Adipocyte (in vitro differentiated cells): ENCODE measurements at regions not wholly inside any gene's neighbourhood (a gene's known extent, or its start where the extent isn't known, plus 50 kb on each side); places are given as distances from the start of the nearest gene placed in this dataset.

Experiments
- DNase-seq: peaks from one replicate; pipeline ENCODE4 v3.0.0-alpha.2; 2015; ENCODE audit warnings: low read depth
- H3K27me3 ChIP-seq: replicated peaks from 2 replicates; pipeline ENCODE4 v1.7.0; 2013; ENCODE audit warnings: mild to moderate bottlenecking, low read length, moderate library complexity; ENCODE audit not compliant: control insufficient read depth, insufficient read depth
- H3K36me3 ChIP-seq: 2 replicates; pipeline ENCODE4 v1.7.0; 2013; ENCODE audit warnings: low read length, mild to moderate bottlenecking, moderate library complexity; ENCODE audit not compliant: control insufficient read depth, insufficient read depth, severe bottlenecking
- H3K4me1 ChIP-seq: 2 replicates; pipeline ENCODE4 v1.7.0; 2013; ENCODE audit warnings: mild to moderate bottlenecking, low read length, moderate library complexity; ENCODE audit not compliant: control insufficient read depth, insufficient read depth
- H3K4me3 ChIP-seq: 2 replicates; pipeline ENCODE4 v1.7.0; 2013; ENCODE audit warnings: mild to moderate bottlenecking, low read length, moderate library complexity
- H3K9ac ChIP-seq: 2 replicates; pipeline ENCODE4 v1.7.0; 2013; ENCODE audit warnings: mild to moderate bottlenecking, low read length, moderate library complexity
- H3K9me3 ChIP-seq: 2 replicates; pipeline ENCODE4 v1.7.0; 2013; ENCODE audit warnings: mild to moderate bottlenecking, low read length, moderate library complexity; ENCODE audit not compliant: control insufficient read depth

- H3K4me1 ChIP-seq, result peaks cover 7% of the 10 kb centered on the region
- peaks cover 6% of the 10 kb centered on the region for H3K9me3 ChIP-seq
- no peaks in the 10 kb centered on the region for H3K27me3 ChIP-seq
- H3K36me3 ChIP-seq, result no peaks in the 10 kb centered on the region
- no peak overlapping the region for H3K4me3 ChIP-seq
- DNase-seq, result no peak
- no peak overlapping the region for H3K9ac ChIP-seq
These were observed 153.4 kb upstream of the GDF10 start for GRCh38 chr10:47146572-47146971.

- no peak overlapping the region for H3K9ac ChIP-seq
- H3K36me3 ChIP-seq, result no peaks in the 10 kb centered on the region
- H3K4me1 ChIP-seq, result peaks cover 7% of the 10 kb centered on the region
- H3K27me3 ChIP-seq, result no peaks in the 10 kb centered on the region
- no peak for DNase-seq
- peaks cover 7% of the 10 kb centered on the region for H3K9me3 ChIP-seq
- H3K4me3 ChIP-seq, result no peak overlapping the region
These were observed 152.8 kb upstream of the GDF10 start for GRCh38 chr10:47147186-47147585.

- Histone ChIP-seq H3K9me3 (peaks cover 36% of the 10 kb centered on the region), H3K36me3 (no peaks in the 10 kb centered on the region), H3K27me3 (no peaks in the 10 kb centered on the region), H3K4me1 (peaks cover 7% of the 10 kb centered on the region), H3K4me3 (no peak overlapping the region), H3K9ac (no peak overlapping the region)
- DNase-seq, result no peak
These were observed 149.4 kb upstream of the GDF10 start for GRCh38 chr10:47150581-47150980.

- no peaks in the 10 kb centered on the region for H3K36me3 ChIP-seq
- H3K9me3 ChIP-seq, result peaks cover 46% of the 10 kb centered on the region
- peaks cover 5% of the 10 kb centered on the region for H3K4me1 ChIP-seq
- H3K4me3 ChIP-seq, result no peak overlapping the region
- no peaks in the 10 kb centered on the region for H3K27me3 ChIP-seq
- DNase-seq, result no peak
- H3K9ac ChIP-seq, result no peak overlapping the region
These were observed 148.1 kb upstream of the GDF10 start for GRCh38 chr10:47151920-47152319.

GRCh38 chr10:47152861-47153349 lies 147.1 kb upstream of the GDF10 start:
- H3K36me3 ChIP-seq, result no peaks in the 10 kb centered on the region
- H3K27me3 ChIP-seq, result no peaks in the 10 kb centered on the region
- no peak overlapping the region for H3K9ac ChIP-seq
- no peak overlapping the region for H3K4me3 ChIP-seq
- H3K9me3 ChIP-seq, result peaks cover 54% of the 10 kb centered on the region
- no peaks in the 10 kb centered on the region for H3K4me1 ChIP-seq
- DNase-seq, result no peak

- DNase-seq, result no peak
- Histone ChIP-seq H3K36me3 (no peaks in the 10 kb centered on the region), H3K4me3 (peak overlapping the region; percentile 13), H3K27me3 (no peaks in the 10 kb centered on the region), H3K9ac (no peak overlapping the region), H3K4me1 (no peaks in the 10 kb centered on the region), H3K9me3 (peaks cover 54% of the 10 kb centered on the region)
These were observed 145.2 kb upstream of the GDF10 start for GRCh38 chr10:47154762-47155161.

- H3K9ac ChIP-seq, result no peak overlapping the region
- H3K9me3 ChIP-seq, result peaks cover 47% of the 10 kb centered on the region
- H3K36me3 ChIP-seq, result no peaks in the 10 kb centered on the region
- H3K4me1 ChIP-seq, result no peaks in the 10 kb centered on the region
- no peak overlapping the region for H3K4me3 ChIP-seq
- DNase-seq, result no peak
- H3K27me3 ChIP-seq, result no peaks in the 10 kb centered on the region
These were observed 143.1 kb upstream of the GDF10 start for GRCh38 chr10:47156873-47157272.

GRCh38 chr10:47158116-47159071 lies 141.6 kb upstream of the GDF10 start:
- Histone ChIP-seq H3K9ac (no peak overlapping the region), H3K27me3 (no peaks in the 10 kb centered on the region), H3K36me3 (no peaks in the 10 kb centered on the region), H3K9me3 (peaks cover 38% of the 10 kb centered on the region), H3K4me3 (no peak overlapping the region), H3K4me1 (no peaks in the 10 kb centered on the region)
- no peak for DNase-seq

GRCh38 chr10:47159361-47160260 lies 140.4 kb upstream of the GDF10 start:
- Histone ChIP-seq H3K36me3 (no peaks in the 10 kb centered on the region), H3K27me3 (no peaks in the 10 kb centered on the region), H3K9ac (no peak overlapping the region), H3K4me3 (no peak overlapping the region), H3K9me3 (peaks cover 28% of the 10 kb centered on the region), H3K4me1 (peaks cover under 1% of the 10 kb centered on the region)
- no peak for DNase-seq

- Histone ChIP-seq H3K27me3 (no peaks in the 10 kb centered on the region), H3K36me3 (no peaks in the 10 kb centered on the region), H3K4me3 (no peak overlapping the region), H3K4me1 (peaks cover 8% of the 10 kb centered on the region), H3K9ac (no peak overlapping the region), H3K9me3 (peaks cover 20% of the 10 kb centered on the region)
- no peak for DNase-seq
These were observed 139.6 kb upstream of the GDF10 start for GRCh38 chr10:47160261-47160908.

- H3K4me3 ChIP-seq, result no peak overlapping the region
- peaks cover 14% of the 10 kb centered on the region for H3K4me1 ChIP-seq
- H3K27me3 ChIP-seq, result no peaks in the 10 kb centered on the region
- peaks cover 14% of the 10 kb centered on the region for H3K9me3 ChIP-seq
- DNase-seq, result no peak
- H3K36me3 ChIP-seq, result no peaks in the 10 kb centered on the region
- no peak overlapping the region for H3K9ac ChIP-seq
These were observed 139.0 kb upstream of the GDF10 start for GRCh38 chr10:47160967-47161366.
